SK-N-SH (cell line): ENCODE measurements at regions not wholly inside any gene's neighbourhood (a gene's known extent, or its start where the extent isn't known, plus 50 kb on each side); places are given as distances from the start of the nearest gene placed in this dataset.

Experiments used
- MAX ChIP-seq: IDR thresholded peaks from 2 replicates; pipeline ENCODE4 v1.4.0; 2012; ENCODE audit warnings: low read depth
- POLR2AphosphoS5 ChIP-seq: IDR thresholded peaks from 2 replicates; pipeline ENCODE4 v1.6.1; 2012; ENCODE audit warnings: low read depth, low read length
- RAD21 ChIP-seq: IDR thresholded peaks from 2 replicates; pipeline ENCODE4 v1.6.1; 2012; ENCODE audit warnings: mild to moderate bottlenecking, low read length
- RFX5 ChIP-seq: IDR thresholded peaks from 2 replicates; pipeline ENCODE4 v1.6.1; 2012; ENCODE audit warnings: mild to moderate bottlenecking, improper control_type of control experiment, low read length
- YY1 ChIP-seq: IDR thresholded peaks from 2 replicates; pipeline ENCODE4 v1.4.0; 2012; ENCODE audit warnings: low read depth, mild to moderate bottlenecking
- TF ChIP-seq, protein P1 (sequence below): fragments of 200-600 bp; sonication (generic); IDR thresholded peaks from 2 replicates; pipeline ENCODE4 v1.6.1; 2017; ENCODE audit warnings: antibody characterized with exemption, mild to moderate bottlenecking, moderate library complexity

DNA sequence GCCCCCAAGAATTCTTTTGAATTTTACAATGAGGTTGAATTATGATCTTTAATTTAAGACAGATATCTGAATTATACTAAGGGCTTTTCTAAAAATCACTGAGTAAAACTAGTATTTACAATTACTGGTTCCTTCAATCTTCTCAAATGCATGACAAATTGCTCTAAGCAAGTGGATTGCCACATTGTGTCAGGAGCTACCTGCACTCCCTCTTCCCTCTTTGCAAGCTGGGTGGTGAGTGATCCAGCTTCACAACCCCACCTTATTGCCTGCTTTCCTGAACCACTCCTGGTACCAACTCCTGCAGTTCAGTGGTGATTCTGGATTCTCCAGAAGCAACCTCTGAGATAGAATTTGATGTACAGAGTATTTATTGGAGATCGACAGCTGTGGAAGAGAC, 49.9 kb upstream of the SERP2 start:
- TF ChIP-seq POLR2AphosphoS5, result no peak
- TF ChIP-seq, protein P1, sequence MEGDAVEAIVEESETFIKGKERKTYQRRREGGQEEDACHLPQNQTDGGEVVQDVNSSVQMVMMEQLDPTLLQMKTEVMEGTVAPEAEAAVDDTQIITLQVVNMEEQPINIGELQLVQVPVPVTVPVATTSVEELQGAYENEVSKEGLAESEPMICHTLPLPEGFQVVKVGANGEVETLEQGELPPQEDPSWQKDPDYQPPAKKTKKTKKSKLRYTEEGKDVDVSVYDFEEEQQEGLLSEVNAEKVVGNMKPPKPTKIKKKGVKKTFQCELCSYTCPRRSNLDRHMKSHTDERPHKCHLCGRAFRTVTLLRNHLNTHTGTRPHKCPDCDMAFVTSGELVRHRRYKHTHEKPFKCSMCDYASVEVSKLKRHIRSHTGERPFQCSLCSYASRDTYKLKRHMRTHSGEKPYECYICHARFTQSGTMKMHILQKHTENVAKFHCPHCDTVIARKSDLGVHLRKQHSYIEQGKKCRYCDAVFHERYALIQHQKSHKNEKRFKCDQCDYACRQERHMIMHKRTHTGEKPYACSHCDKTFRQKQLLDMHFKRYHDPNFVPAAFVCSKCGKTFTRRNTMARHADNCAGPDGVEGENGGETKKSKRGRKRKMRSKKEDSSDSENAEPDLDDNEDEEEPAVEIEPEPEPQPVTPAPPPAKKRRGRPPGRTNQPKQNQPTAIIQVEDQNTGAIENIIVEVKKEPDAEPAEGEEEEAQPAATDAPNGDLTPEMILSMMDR, result no peak
- no peak for TF ChIP-seq RAD21
- no peak for TF ChIP-seq MAX
- TF ChIP-seq RFX5, result no peak
- no peak for TF ChIP-seq YY1
